Pancreas (tissue), 10 donors: ENCODE measurements at regions not wholly inside any gene's neighbourhood (a gene's known extent, or its start where the extent isn't known, plus 50 kb on each side); places are given as distances from the start of the nearest gene placed in this dataset.

Experiments used
- ATAC-seq, 4 donors: fragments of 200-7000 bp; cut with Tn5 transposase; one replicate each; pipeline versions ENCODE4 v1.8.0 to v1.9.1; 2020; ENCODE audit warnings: mild to moderate bottlenecking in 4 of 4, moderate library complexity in 4 of 4
- DNase-seq, 6 donors: peaks; one replicate each; pipeline ENCODE4 v3.0.0-alpha.2; 2020
- FAIRE-seq: peaks from 2 replicates; lab custom pipeline; 2012; peaks lifted over from hg19 to GRCh38; lab: Jason Lieb, UNC
- H3K27ac ChIP-seq, 4 donors: fragments of 200-600 bp; sonication (generic); 1 replicate in 3 of 4; 2 replicates in 1 of 4; pipeline versions ENCODE4 v1.5.0 to v1.8.0; 2020
- H3K27me3 ChIP-seq, 4 donors: fragments of 200-600 bp; one replicate each; pipeline ENCODE4 v1.8.0; 2021
- H3K36me3 ChIP-seq, 3 donors: fragments of 200-600 bp; sonication (generic) in 1 of 3; one replicate each; pipeline versions ENCODE4 v1.5.0 to v1.8.0; 2020 to 2021
- H3K4me1 ChIP-seq, 3 donors: fragments of 200-600 bp; one replicate each; pipeline ENCODE4 v1.8.0; 2021
- H3K4me3 ChIP-seq, 4 donors: fragments of 200-600 bp; sonication (generic) in 2 of 4; one replicate each; pipeline versions ENCODE4 v1.5.0 to v1.8.0; 2020 to 2021
- H3K9me3 ChIP-seq, 4 donors: fragments of 200-600 bp; one replicate each; pipeline ENCODE4 v1.8.0; 2021
- WGBS, 2 donors: extraction: QIAGEN DNeasy Blood & Tissue Kit; methylation state at CpG; one replicate each; pipeline ENCODE4 v1.1.7; 2013; 5-methylcytosine and 5-hydroxymethylcytosine counted together
- intact Hi-C, 3 donors: fragments of 100-400 bp; cut with DNase I; formaldehyde crosslinking; loops; one replicate each; pipeline versions ENCODE4 v1.11.1 to v1.14.2; 2022
- TF ChIP-seq, protein P1 (sequence below), 4 donors: fragments of 200-600 bp; sonication (generic) in 3 of 4; IDR thresholded peaks; one replicate each; pipeline versions ENCODE4 v1.5.0 to v1.8.0; 2021; ENCODE audit warnings: antibody characterized with exemption in 4 of 4
- donor health status: healthy with polysubstance abuse.
- donor health status: DM: no; HTN: no; CAD: no; lungs with moderate emphysema.
- donor health status: DM: no; HTN: no; CAD: no.
- donor health status: control.
- donor health status: control.
- donor health status: Bipolar disorder and iron deficiency.
- donor health status: DM: yes; HTN: yes; CAD: no.
- donor health status: DM: no; HTN: no; CAD: no.
- donor health status: DM: no; HTN: no; CAD: no.
- donor health status: DM: yes; HTN: yes; CAD: no.

- FAIRE-seq = no peak
- no peak for DNase-seq
- Histone ChIP-seq H3K9me3 (no peaks in the 10 kb centered on the region), H3K36me3 (no peaks in the 10 kb centered on the region), H3K27ac (no peak overlapping the region), H3K4me3 (no peak overlapping the region), H3K4me1 (no peaks in the 10 kb centered on the region), H3K27me3 (no peaks in the 10 kb centered on the region)
- TF ChIP-seq, protein P1, sequence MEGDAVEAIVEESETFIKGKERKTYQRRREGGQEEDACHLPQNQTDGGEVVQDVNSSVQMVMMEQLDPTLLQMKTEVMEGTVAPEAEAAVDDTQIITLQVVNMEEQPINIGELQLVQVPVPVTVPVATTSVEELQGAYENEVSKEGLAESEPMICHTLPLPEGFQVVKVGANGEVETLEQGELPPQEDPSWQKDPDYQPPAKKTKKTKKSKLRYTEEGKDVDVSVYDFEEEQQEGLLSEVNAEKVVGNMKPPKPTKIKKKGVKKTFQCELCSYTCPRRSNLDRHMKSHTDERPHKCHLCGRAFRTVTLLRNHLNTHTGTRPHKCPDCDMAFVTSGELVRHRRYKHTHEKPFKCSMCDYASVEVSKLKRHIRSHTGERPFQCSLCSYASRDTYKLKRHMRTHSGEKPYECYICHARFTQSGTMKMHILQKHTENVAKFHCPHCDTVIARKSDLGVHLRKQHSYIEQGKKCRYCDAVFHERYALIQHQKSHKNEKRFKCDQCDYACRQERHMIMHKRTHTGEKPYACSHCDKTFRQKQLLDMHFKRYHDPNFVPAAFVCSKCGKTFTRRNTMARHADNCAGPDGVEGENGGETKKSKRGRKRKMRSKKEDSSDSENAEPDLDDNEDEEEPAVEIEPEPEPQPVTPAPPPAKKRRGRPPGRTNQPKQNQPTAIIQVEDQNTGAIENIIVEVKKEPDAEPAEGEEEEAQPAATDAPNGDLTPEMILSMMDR (IDR thresholded peaks at IDR 0.05) = no peak
- WGBS, 2 donors = 67 to 74% methylated on average over 14 of the region's 14 CpGs
- no peak for ATAC-seq
- intact Hi-C loops = no loop called here
Measured at GRCh38 chr20:43837856-43838702, 76.6 kb upstream of the TOX2 start.

GRCh38 chr20:43836790-43837189, 77.9 kb upstream of the TOX2 start:
- no peak for ATAC-seq
- TF ChIP-seq, protein P1 (IDR thresholded peaks at IDR 0.05) = no peak
- intact Hi-C loops = no loop called here
- no peak for DNase-seq
- Histone ChIP-seq H3K4me1 (no peaks in the 10 kb centered on the region), H3K27ac (no peak overlapping the region), H3K27me3 (no peaks in the 10 kb centered on the region), H3K9me3 (no peaks in the 10 kb centered on the region), H3K36me3 (no peaks in the 10 kb centered on the region), H3K4me3 (no peak overlapping the region)
- WGBS, 2 donors = 61 to 71% methylated on average over 6 of the region's 6 CpGs
- FAIRE-seq = no peak

DNA sequence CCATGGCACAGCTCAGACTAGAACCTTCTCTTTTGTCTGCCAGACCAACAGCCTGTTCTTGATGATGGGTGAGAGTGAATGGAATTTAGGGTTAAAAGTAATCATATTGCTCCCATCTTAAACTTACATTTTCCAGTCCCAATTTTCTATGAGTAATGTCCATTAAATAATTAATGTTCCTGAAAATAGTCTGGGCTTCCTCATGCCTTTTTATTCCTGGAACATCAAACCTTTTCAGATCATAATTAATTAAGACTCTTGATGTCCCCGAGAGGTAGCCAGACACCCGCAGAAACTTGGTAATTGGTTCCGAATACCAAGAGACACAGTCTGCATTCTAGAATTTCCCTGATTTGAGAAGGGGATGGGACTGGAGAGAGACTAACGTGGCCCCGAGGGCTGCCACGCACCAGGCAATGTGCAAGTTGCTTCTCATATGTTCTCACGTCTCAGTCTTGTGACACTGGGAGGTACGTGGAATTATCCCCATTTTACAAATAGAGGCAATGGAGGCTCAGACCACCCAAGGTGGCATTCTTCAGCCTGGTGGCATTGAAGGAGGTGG, 78.6 kb upstream of the TOX2 start:
- TF ChIP-seq, protein P1 (IDR thresholded peaks at IDR 0.05) = no peak
- Histone ChIP-seq H3K27me3 (no peaks in the 10 kb centered on the region), H3K36me3 (no peaks in the 10 kb centered on the region), H3K27ac (no peak overlapping the region), H3K4me3 (no peak overlapping the region), H3K4me1 (no peaks in the 10 kb centered on the region), H3K9me3 (no peaks in the 10 kb centered on the region)
- ATAC-seq = no peak
- 61 to 72% methylated on average over 8 of the region's 8 CpGs for WGBS, 2 donors
- no peak for FAIRE-seq
- DNase-seq = no peak
- intact Hi-C loops = no loop called here

DNA sequence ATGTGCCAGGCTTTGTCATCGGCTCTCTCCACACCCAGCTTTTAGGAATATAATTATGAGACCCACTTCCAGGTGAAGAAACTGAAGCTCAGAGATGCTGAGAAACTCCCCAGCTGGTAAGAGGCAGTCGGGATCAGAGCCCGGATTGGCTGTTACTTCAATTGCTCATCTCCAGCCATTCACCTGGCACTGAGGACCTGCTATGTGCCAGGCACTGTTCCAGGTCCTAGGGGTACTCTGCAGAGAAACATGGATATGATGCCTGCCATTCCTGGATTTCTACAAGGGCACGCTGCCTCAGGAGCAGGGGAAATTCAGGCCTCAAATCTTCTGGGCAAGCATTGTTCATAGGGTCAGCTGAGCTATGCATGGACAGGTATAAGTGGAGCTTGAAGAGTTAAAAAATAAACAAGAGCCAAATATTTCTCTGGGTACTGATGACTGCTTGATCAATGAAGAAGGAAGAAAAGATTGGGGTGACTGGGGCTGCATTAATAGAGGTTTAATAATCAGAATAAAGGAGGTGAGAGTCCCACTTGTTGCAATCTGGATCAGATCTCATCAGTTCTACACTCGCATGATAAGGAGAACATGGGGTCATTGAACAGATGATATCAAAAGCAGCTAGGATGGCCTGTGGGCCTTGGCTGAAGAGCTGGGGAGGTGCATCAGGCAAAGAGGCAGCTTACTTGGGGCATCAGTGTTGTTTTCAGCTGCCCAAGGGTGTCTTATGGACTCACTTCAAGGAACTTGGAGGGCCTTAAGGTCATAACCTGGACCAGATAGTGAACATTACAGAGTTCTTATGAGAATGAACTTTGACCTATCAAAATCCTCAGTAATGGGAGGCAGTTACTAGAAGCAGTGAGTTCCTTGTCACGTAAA, 80.9 kb upstream of the TOX2 start:
- Histone ChIP-seq H3K36me3 (no peaks in the 10 kb centered on the region), H3K4me3 (no peak overlapping the region), H3K27ac (no peak overlapping the region), H3K4me1 (no peaks in the 10 kb centered on the region), H3K9me3 (no peaks in the 10 kb centered on the region), H3K27me3 (no peaks in the 10 kb centered on the region)
- no peak for ATAC-seq
- TF ChIP-seq, protein P1 (IDR thresholded peaks at IDR 0.05) = no peak
- WGBS, 2 donors = 61 to 77% methylated on average over 6 of the region's 6 CpGs
- no peak for DNase-seq
- intact Hi-C loops = no loop called here
- FAIRE-seq = no peak
